ENCODE measurements at regions not wholly inside any gene's neighbourhood (a gene's known extent, or its start where the extent isn't known, plus 50 kb on each side); places are given as distances from the start of the nearest gene placed in this dataset.
"Not testable (repeated sequence)": the region's sequence is repeated elsewhere in the genome, so short reads cannot be mapped to it uniquely, and the experiment has no call there.

GRCh38 chr4:83903740-83904139 lies 367.8 kb downstream of the GPAT3 start:
- DNase-seq = not testable (repeated sequence)

GRCh38 chr4:83894831-83895230 lies 358.9 kb downstream of the GPAT3 start:
- no peak for DNase-seq

- no peak for DNase-seq
Measured at GRCh38 chr4:83890816-83891215, 354.9 kb downstream of the GPAT3 start.

- DNase-seq = no peak
Measured at GRCh38 chr4:83890231-83890630, 354.3 kb downstream of the GPAT3 start.

GRCh38 chr4:83889802-83890201 lies 353.9 kb downstream of the GPAT3 start:
- DNase-seq = no peak

- DNase-seq = no peak
Measured at GRCh38 chr4:83885256-83886182, 349.6 kb downstream of the GPAT3 start.

GRCh38 chr4:83876047-83876446 lies 340.1 kb downstream of the GPAT3 start:
- no peak for DNase-seq

GRCh38 chr4:83875437-83875836 lies 339.5 kb downstream of the GPAT3 start:
- DNase-seq = no peak

GRCh38 chr4:83873996-83874395 lies 338.1 kb downstream of the GPAT3 start:
- no peak for DNase-seq

- no peak for DNase-seq
Measured at GRCh38 chr4:83870328-83870950, 334.5 kb downstream of the GPAT3 start.

GRCh38 chr4:83866834-83867621 lies 331.1 kb downstream of the GPAT3 start:
- DNase-seq = no peak

- DNase-seq = no peak
Measured at GRCh38 chr4:83865417-83866150, 329.7 kb downstream of the GPAT3 start.

GRCh38 chr4:83864097-83864817 lies 328.3 kb downstream of the GPAT3 start:
- no peak for DNase-seq

- no peak for DNase-seq
Measured at GRCh38 chr4:83862471-83862870, 326.6 kb downstream of the GPAT3 start.

- DNase-seq = no peak
Measured at GRCh38 chr4:83860200-83860599, 324.3 kb downstream of the GPAT3 start.

- DNase-seq = no peak
Measured at GRCh38 chr4:83858131-83858530, 322.2 kb downstream of the GPAT3 start.

- no peak for DNase-seq
Measured at GRCh38 chr4:83855044-83855443, 319.1 kb downstream of the GPAT3 start.

GRCh38 chr4:83852085-83852451 lies 316.2 kb downstream of the GPAT3 start:
- no peak for DNase-seq

GRCh38 chr4:83851261-83852084 lies 315.6 kb downstream of the GPAT3 start:
- DNase-seq = no peak

- no peak for DNase-seq
Measured at GRCh38 chr4:83850435-83850834, 314.5 kb downstream of the GPAT3 start.
